ENCODE measurements at regions not wholly inside any gene's neighbourhood (a gene's known extent, or its start where the extent isn't known, plus 50 kb on each side); places are given as distances from the start of the nearest gene placed in this dataset.

DNA sequence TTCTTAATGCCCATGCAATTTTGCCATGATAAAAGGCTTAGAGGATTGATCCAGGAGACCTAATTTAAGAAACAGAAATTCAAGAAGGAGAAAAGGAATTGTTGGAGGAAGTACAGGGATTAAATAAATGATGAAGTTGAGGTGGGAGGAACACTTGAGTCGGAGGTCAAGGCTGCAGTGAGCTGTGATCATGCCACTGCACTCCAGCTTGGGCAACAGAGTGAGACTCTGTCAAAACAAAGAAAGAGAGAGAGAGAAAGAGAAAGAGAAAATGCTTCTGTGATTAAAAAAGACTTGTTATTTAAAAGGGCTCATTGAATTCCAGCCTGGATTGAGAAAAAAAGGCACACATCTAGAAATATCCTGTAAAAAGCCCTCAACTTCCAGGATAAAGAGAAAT lies 123.2 kb downstream of the B3GNT2 start:
- Mint-ChIP-seq H3K27ac (peak overlapping the region; percentile 78), H3K4me1 (peaks cover 35% of the 10 kb centered on the region), H3K27me3 (ENCODE audit: low read depth) (no peaks in the 10 kb centered on the region), H3K36me3 (0 out of 2 replicates have a peak, but pooled peaks cover 3% of the 10 kb centered on the region), H3K4me3 (no peak overlapping the region), H3K9me3 (peaks cover 4% of the 10 kb centered on the region)
- ATAC-seq (no peak), DNase-seq (ENCODE audit: low spot score) (no peak)
- CTCF ChIA-PET = interaction anchor here (2.5 kb wide), 1 partner anchor 9 kb away, joined by 9 read pairs; no protein-coding TSS in a partner anchor
- POLR2A ChIA-PET = no interaction called here
- TF ChIP-seq, protein P1, sequence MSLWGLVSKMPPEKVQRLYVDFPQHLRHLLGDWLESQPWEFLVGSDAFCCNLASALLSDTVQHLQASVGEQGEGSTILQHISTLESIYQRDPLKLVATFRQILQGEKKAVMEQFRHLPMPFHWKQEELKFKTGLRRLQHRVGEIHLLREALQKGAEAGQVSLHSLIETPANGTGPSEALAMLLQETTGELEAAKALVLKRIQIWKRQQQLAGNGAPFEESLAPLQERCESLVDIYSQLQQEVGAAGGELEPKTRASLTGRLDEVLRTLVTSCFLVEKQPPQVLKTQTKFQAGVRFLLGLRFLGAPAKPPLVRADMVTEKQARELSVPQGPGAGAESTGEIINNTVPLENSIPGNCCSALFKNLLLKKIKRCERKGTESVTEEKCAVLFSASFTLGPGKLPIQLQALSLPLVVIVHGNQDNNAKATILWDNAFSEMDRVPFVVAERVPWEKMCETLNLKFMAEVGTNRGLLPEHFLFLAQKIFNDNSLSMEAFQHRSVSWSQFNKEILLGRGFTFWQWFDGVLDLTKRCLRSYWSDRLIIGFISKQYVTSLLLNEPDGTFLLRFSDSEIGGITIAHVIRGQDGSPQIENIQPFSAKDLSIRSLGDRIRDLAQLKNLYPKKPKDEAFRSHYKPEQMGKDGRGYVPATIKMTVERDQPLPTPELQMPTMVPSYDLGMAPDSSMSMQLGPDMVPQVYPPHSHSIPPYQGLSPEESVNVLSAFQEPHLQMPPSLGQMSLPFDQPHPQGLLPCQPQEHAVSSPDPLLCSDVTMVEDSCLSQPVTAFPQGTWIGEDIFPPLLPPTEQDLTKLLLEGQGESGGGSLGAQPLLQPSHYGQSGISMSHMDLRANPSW (CRISPR knock-in tag; conservative IDR thresholded peaks at IDR 0.05; ENCODE audit: low read depth) = no peak
- TF ChIP-seq, protein P2, sequence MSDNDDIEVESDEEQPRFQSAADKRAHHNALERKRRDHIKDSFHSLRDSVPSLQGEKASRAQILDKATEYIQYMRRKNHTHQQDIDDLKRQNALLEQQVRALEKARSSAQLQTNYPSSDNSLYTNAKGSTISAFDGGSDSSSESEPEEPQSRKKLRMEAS (CRISPR knock-in tag; IDR thresholded peaks at IDR 0.05) = no peak
- TF ChIP-seq SMAD3 (CRISPR knock-in tag; IDR thresholded peaks at IDR 0.05; ENCODE audit: borderline replicate concordance) (no peak), ZNF396 (CRISPR knock-in tag; IDR thresholded peaks at IDR 0.05; ENCODE audit: borderline replicate concordance) (no peak), GRHL2 (CRISPR knock-in tag; IDR thresholded peaks at IDR 0.05; ENCODE audit: insufficient replicate concordance, severe bottlenecking) (no peak), ESRRA (CRISPR knock-in tag; IDR thresholded peaks at IDR 0.05; ENCODE audit: borderline replicate concordance) (no peak), CREM (CRISPR knock-in tag; IDR thresholded peaks at IDR 0.05) (no peak), ATF1 (CRISPR knock-in tag; IDR thresholded peaks at IDR 0.05) (no peak), SMAD4 (CRISPR knock-in tag; IDR thresholded peaks at IDR 0.05) (no peak), ZNF121 (CRISPR knock-in tag; IDR thresholded peaks at IDR 0.05) (no peak)
- TF ChIP-seq, protein P3, sequence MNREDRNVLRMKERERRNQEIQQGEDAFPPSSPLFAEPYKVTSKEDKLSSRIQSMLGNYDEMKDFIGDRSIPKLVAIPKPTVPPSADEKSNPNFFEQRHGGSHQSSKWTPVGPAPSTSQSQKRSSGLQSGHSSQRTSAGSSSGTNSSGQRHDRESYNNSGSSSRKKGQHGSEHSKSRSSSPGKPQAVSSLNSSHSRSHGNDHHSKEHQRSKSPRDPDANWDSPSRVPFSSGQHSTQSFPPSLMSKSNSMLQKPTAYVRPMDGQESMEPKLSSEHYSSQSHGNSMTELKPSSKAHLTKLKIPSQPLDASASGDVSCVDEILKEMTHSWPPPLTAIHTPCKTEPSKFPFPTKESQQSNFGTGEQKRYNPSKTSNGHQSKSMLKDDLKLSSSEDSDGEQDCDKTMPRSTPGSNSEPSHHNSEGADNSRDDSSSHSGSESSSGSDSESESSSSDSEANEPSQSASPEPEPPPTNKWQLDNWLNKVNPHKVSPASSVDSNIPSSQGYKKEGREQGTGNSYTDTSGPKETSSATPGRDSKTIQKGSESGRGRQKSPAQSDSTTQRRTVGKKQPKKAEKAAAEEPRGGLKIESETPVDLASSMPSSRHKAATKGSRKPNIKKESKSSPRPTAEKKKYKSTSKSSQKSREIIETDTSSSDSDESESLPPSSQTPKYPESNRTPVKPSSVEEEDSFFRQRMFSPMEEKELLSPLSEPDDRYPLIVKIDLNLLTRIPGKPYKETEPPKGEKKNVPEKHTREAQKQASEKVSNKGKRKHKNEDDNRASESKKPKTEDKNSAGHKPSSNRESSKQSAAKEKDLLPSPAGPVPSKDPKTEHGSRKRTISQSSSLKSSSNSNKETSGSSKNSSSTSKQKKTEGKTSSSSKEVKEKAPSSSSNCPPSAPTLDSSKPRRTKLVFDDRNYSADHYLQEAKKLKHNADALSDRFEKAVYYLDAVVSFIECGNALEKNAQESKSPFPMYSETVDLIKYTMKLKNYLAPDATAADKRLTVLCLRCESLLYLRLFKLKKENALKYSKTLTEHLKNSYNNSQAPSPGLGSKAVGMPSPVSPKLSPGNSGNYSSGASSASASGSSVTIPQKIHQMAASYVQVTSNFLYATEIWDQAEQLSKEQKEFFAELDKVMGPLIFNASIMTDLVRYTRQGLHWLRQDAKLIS (CRISPR knock-in tag; IDR thresholded peaks at IDR 0.05; ENCODE audit: borderline replicate concordance) = no peak
- TF ChIP-seq, protein P4, sequence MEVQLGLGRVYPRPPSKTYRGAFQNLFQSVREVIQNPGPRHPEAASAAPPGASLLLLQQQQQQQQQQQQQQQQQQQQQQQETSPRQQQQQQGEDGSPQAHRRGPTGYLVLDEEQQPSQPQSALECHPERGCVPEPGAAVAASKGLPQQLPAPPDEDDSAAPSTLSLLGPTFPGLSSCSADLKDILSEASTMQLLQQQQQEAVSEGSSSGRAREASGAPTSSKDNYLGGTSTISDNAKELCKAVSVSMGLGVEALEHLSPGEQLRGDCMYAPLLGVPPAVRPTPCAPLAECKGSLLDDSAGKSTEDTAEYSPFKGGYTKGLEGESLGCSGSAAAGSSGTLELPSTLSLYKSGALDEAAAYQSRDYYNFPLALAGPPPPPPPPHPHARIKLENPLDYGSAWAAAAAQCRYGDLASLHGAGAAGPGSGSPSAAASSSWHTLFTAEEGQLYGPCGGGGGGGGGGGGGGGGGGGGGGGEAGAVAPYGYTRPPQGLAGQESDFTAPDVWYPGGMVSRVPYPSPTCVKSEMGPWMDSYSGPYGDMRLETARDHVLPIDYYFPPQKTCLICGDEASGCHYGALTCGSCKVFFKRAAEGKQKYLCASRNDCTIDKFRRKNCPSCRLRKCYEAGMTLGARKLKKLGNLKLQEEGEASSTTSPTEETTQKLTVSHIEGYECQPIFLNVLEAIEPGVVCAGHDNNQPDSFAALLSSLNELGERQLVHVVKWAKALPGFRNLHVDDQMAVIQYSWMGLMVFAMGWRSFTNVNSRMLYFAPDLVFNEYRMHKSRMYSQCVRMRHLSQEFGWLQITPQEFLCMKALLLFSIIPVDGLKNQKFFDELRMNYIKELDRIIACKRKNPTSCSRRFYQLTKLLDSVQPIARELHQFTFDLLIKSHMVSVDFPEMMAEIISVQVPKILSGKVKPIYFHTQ (CRISPR knock-in tag; IDR thresholded peaks at IDR 0.05) = no peak
- TF ChIP-seq, protein P5, sequence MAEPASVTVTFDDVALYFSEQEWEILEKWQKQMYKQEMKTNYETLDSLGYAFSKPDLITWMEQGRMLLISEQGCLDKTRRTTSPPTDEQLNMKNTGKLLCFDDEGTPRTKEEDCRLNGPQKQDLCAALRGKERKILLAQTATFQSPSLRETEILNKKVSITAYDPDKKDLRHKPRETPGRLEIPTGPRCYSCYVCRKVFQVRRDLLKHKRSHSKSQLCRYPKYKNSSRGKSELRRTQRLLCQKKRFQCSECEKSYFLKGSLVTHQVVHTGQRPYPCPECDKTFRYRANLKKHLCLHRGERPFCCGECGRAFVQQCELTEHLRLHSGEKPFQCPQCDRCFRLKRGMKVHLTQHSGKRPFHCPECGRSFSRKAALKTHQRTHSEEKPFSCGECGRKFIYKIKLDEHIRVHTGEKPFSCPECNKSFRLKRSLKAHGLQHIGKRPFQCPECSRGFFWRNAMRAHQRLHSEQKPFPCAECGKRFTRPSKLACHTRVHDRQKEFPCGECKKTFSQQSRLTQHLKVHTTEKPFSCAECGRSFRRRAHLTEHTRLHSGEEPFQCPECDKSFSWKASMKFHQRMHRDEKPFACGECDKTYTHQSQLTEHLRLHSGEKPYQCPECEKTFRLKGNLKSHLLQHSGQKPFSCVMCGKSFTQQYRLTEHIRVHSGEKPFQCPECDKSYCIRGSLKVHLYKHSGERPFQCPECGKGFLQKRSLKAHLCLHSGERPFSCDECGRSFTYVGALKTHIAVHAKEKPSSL (CRISPR knock-in tag; conservative IDR thresholded peaks at IDR 0.05) = no peak
- TF ChIP-seq, protein P6, sequence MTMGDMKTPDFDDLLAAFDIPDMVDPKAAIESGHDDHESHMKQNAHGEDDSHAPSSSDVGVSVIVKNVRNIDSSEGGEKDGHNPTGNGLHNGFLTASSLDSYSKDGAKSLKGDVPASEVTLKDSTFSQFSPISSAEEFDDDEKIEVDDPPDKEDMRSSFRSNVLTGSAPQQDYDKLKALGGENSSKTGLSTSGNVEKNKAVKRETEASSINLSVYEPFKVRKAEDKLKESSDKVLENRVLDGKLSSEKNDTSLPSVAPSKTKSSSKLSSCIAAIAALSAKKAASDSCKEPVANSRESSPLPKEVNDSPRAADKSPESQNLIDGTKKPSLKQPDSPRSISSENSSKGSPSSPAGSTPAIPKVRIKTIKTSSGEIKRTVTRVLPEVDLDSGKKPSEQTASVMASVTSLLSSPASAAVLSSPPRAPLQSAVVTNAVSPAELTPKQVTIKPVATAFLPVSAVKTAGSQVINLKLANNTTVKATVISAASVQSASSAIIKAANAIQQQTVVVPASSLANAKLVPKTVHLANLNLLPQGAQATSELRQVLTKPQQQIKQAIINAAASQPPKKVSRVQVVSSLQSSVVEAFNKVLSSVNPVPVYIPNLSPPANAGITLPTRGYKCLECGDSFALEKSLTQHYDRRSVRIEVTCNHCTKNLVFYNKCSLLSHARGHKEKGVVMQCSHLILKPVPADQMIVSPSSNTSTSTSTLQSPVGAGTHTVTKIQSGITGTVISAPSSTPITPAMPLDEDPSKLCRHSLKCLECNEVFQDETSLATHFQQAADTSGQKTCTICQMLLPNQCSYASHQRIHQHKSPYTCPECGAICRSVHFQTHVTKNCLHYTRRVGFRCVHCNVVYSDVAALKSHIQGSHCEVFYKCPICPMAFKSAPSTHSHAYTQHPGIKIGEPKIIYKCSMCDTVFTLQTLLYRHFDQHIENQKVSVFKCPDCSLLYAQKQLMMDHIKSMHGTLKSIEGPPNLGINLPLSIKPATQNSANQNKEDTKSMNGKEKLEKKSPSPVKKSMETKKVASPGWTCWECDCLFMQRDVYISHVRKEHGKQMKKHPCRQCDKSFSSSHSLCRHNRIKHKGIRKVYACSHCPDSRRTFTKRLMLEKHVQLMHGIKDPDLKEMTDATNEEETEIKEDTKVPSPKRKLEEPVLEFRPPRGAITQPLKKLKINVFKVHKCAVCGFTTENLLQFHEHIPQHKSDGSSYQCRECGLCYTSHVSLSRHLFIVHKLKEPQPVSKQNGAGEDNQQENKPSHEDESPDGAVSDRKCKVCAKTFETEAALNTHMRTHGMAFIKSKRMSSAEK (CRISPR knock-in tag; IDR thresholded peaks at IDR 0.05; ENCODE audit: borderline replicate concordance) = no peak
- TF ChIP-seq, protein P7, sequence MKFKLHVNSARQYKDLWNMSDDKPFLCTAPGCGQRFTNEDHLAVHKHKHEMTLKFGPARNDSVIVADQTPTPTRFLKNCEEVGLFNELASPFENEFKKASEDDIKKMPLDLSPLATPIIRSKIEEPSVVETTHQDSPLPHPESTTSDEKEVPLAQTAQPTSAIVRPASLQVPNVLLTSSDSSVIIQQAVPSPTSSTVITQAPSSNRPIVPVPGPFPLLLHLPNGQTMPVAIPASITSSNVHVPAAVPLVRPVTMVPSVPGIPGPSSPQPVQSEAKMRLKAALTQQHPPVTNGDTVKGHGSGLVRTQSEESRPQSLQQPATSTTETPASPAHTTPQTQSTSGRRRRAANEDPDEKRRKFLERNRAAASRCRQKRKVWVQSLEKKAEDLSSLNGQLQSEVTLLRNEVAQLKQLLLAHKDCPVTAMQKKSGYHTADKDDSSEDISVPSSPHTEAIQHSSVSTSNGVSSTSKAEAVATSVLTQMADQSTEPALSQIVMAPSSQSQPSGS (CRISPR knock-in tag; IDR thresholded peaks at IDR 0.05; ENCODE audit: borderline replicate concordance, low read depth) = no peak

All from WTC11 (cell line).